GM23338 (cell line): ENCODE measurements at regions not wholly inside any gene's neighbourhood (a gene's known extent, or its start where the extent isn't known, plus 50 kb on each side); places are given as distances from the start of the nearest gene placed in this dataset.

Source experiments
- ATAC-seq: fragments of 200-7000 bp; cut with Tn5 transposase; 3 replicates; pipeline ENCODE4 v1.9.1; 2020
- DNase-seq: peaks from one replicate; pipeline ENCODE4 v3.0.0-alpha.2; 2015; ENCODE audit warnings: low spot score
- H2AFZ ChIP-seq: fragments of 200-600 bp; sonication (generic); 2 replicates; pipeline ENCODE4 v1.8.0; 2016; ENCODE audit warnings: antibody characterized with exemption, mild to moderate bottlenecking, moderate library complexity
- H3F3A ChIP-seq: fragments of 200-600 bp; sonication (generic); replicated peaks from 2 replicates; pipeline ENCODE4 v1.8.0; 2017; ENCODE audit warnings: antibody characterized with exemption, mixed run types, low read depth
- H3K27ac ChIP-seq: fragments of 200-600 bp; sonication (generic); 2 replicates; pipeline ENCODE4 v1.6.1; 2016; ENCODE audit warnings: low read depth
- H3K27me3 ChIP-seq: fragments of 200-600 bp; sonication (generic); 2 replicates; pipeline ENCODE4 v1.8.0; 2016; ENCODE audit warnings: mild to moderate bottlenecking, mixed run types, moderate library complexity; ENCODE audit not compliant: insufficient read depth
- H3K36me3 ChIP-seq: fragments of 200-600 bp; sonication (generic); 2 replicates; pipeline ENCODE4 v1.8.0; 2016; ENCODE audit warnings: mild to moderate bottlenecking; ENCODE audit not compliant: insufficient read depth
- H3K4me1 ChIP-seq: fragments of 200-600 bp; sonication (generic); 2 replicates; pipeline ENCODE4 v1.8.0; 2016; ENCODE audit warnings: mild to moderate bottlenecking, moderate library complexity; ENCODE audit not compliant: insufficient read depth
- H3K4me2 ChIP-seq: fragments of 200-600 bp; sonication (generic); 2 replicates; pipeline ENCODE4 v1.7.1; 2017; ENCODE audit warnings: mixed run types
- H3K4me3 ChIP-seq: fragments of 200-600 bp; sonication (generic); 2 replicates; pipeline ENCODE4 v1.6.1; 2016; ENCODE audit warnings: mixed run types
- H3K79me2 ChIP-seq: fragments of 200-600 bp; sonication (generic); replicated peaks from 2 replicates; pipeline ENCODE4 v1.8.0; 2017; ENCODE audit warnings: mild to moderate bottlenecking; ENCODE audit not compliant: insufficient read depth
- H3K9me2 ChIP-seq: fragments of 200-600 bp; sonication (generic); 2 replicates; pipeline ENCODE4 v1.8.0; 2017; ENCODE audit not compliant: insufficient read depth
- H4K20me1 ChIP-seq: fragments of 200-600 bp; sonication (generic); replicated peaks from 2 replicates; pipeline ENCODE4 v1.8.0; 2017; ENCODE audit warnings: mild to moderate bottlenecking; ENCODE audit not compliant: insufficient read depth
- H3K27ac Mint-ChIP-seq: 2 replicates; pipeline ENCODE4 v1.8.0; 2020; ENCODE audit warnings: inconsistent platforms, mild to moderate bottlenecking, moderate library complexity, mixed read lengths
- H3K27me3 Mint-ChIP-seq: 3 replicates; pipeline ENCODE4 v1.8.0; 2022; ENCODE audit warnings: low read depth, mild to moderate bottlenecking, moderate library complexity, mixed read lengths, inconsistent platforms; ENCODE audit not compliant: insufficient read depth, poor library complexity
- H3K36me3 Mint-ChIP-seq: 3 replicates; pipeline ENCODE4 v1.8.0; 2021; ENCODE audit warnings: low read depth, mild to moderate bottlenecking, inconsistent platforms, moderate library complexity, mixed read lengths
- H3K4me1 Mint-ChIP-seq: 3 replicates; pipeline ENCODE4 v1.8.0; 2020; ENCODE audit warnings: mild to moderate bottlenecking, inconsistent platforms, mixed read lengths
- H3K4me3 Mint-ChIP-seq: 3 replicates; pipeline ENCODE4 v1.8.0; 2021; ENCODE audit warnings: moderate library complexity, mild to moderate bottlenecking, inconsistent platforms, mixed read lengths
- H3K9me3 Mint-ChIP-seq: 3 replicates; pipeline ENCODE4 v1.8.0; 2020; ENCODE audit warnings: moderate library complexity, mild to moderate bottlenecking, inconsistent platforms, mixed read lengths
- POLR2AphosphoS5 ChIP-seq: IDR thresholded peaks from 2 replicates; pipeline ENCODE4 v1.6.1; 2016; ENCODE audit warnings: antibody characterized with exemption, low read depth
- STAT1 ChIP-seq: IDR thresholded peaks from one replicate; pipeline ENCODE4 v1.6.1; 2016; ENCODE audit warnings: antibody characterized with exemption; ENCODE audit not compliant: unreplicated experiment
- ZNF331 ChIP-seq: fragments of 250-450 bp; sonication (Bioruptor Pico); IDR thresholded peaks from 2 replicates; pipeline ENCODE4 v1.5.0; 2020; ENCODE audit warnings: low read depth, mild to moderate bottlenecking, moderate library complexity
- TF ChIP-seq, protein P1 (sequence below): fragments of 250-450 bp; sonication (Bioruptor Pico); IDR thresholded peaks from 2 replicates; pipeline ENCODE4 v1.5.0; 2020; ENCODE audit warnings: mild to moderate bottlenecking, moderate library complexity
- TF ChIP-seq, protein P2 (sequence below): IDR thresholded peaks from 2 replicates; pipeline ENCODE4 v1.6.1; 2016; ENCODE audit warnings: antibody characterized with exemption

DNA sequence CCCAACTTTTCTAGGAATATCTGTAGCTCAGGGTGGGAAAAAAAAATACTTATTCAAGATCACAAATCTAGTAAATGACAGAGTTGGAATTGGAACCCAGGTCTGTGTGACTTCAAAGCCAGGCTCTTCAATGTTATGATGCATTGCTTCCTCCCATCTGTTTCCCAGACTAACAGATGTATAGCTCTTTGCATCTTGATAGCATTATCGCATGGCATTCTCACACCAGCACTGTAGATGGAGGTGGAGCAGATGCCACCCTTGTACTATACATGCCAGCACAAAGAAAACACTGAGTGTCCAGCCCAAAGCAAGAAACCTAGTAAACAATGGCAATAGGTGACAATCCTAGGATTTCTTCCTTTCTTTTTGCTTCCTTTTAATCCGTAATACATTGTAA is 497.3 kb downstream of the NEBL start (continued):
- TF ChIP-seq, protein P1, sequence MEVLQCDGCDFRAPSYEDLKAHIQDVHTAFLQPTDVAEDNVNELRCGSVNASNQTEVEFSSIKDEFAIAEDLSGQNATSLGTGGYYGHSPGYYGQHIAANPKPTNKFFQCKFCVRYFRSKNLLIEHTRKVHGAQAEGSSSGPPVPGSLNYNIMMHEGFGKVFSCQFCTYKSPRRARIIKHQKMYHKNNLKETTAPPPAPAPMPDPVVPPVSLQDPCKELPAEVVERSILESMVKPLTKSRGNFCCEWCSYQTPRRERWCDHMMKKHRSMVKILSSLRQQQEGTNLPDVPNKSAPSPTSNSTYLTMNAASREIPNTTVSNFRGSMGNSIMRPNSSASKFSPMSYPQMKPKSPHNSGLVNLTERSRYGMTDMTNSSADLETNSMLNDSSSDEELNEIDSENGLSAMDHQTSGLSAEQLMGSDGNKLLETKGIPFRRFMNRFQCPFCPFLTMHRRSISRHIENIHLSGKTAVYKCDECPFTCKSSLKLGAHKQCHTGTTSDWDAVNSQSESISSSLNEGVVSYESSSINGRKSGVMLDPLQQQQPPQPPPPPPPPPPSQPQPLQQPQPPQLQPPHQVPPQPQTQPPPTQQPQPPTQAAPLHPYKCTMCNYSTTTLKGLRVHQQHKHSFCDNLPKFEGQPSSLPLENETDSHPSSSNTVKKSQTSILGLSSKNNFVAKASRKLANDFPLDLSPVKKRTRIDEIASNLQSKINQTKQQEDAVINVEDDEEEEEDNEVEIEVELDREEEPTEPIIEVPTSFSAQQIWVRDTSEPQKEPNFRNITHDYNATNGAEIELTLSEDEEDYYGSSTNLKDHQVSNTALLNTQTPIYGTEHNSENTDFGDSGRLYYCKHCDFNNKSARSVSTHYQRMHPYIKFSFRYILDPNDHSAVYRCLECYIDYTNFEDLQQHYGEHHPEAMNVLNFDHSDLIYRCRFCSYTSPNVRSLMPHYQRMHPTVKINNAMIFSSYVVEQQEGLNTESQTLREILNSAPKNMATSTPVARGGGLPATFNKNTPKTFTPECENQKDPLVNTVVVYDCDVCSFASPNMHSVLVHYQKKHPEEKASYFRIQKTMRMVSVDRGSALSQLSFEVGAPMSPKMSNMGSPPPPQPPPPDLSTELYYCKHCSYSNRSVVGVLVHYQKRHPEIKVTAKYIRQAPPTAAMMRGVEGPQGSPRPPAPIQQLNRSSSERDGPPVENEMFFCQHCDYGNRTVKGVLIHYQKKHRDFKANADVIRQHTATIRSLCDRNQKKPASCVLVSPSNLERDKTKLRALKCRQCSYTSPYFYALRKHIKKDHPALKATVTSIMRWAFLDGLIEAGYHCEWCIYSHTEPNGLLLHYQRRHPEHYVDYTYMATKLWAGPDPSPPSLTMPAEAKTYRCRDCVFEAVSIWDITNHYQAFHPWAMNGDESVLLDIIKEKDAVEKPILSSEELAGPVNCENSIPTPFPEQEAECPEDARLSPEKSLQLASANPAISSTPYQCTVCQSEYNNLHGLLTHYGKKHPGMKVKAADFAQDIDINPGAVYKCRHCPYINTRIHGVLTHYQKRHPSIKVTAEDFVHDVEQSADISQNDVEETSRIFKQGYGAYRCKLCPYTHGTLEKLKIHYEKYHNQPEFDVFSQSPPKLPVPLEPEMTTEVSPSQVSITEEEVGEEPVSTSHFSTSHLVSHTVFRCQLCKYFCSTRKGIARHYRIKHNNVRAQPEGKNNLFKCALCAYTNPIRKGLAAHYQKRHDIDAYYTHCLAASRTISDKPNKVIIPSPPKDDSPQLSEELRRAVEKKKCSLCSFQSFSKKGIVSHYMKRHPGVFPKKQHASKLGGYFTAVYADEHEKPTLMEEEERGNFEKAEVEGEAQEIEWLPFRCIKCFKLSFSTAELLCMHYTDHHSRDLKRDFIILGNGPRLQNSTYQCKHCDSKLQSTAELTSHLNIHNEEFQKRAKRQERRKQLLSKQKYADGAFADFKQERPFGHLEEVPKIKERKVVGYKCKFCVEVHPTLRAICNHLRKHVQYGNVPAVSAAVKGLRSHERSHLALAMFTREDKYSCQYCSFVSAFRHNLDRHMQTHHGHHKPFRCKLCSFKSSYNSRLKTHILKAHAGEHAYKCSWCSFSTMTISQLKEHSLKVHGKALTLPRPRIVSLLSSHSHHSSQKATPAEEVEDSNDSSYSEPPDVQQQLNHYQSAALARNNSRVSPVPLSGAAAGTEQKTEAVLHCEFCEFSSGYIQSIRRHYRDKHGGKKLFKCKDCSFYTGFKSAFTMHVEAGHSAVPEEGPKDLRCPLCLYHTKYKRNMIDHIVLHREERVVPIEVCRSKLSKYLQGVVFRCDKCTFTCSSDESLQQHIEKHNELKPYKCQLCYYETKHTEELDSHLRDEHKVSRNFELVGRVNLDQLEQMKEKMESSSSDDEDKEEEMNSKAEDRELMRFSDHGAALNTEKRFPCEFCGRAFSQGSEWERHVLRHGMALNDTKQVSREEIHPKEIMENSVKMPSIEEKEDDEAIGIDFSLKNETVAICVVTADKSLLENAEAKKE (CRISPR knock-in tag) = no peak
- TF ChIP-seq POLR2AphosphoS5 = no peak

GRCh38 chr10:20396701-20397100 is 500.4 kb downstream of the NEBL start:
- Histone ChIP-seq H3K27me3 (no peaks in the 10 kb centered on the region), H3K4me1 (no peaks in the 10 kb centered on the region), H3K9me2 (peaks cover 4% of the 10 kb centered on the region; the same call in 1 of the 2 replicates), H3K36me3 (no peaks in the 10 kb centered on the region), H3K79me2 (no peaks in the 10 kb centered on the region), H3K4me2 (no peak overlapping the region), H3F3A (no peaks in the 10 kb centered on the region), H3K4me3 (no peak overlapping the region), H4K20me1 (no peaks in the 10 kb centered on the region), H2AFZ (no peak overlapping the region), H3K27ac (no peak overlapping the region)
- ATAC-seq (no peak), DNase-seq (no peak)
- Mint-ChIP-seq H3K9me3 (no peaks in the 10 kb centered on the region; the same call in 2 of the 3 replicates), H3K36me3 (peaks cover 4% of the 10 kb centered on the region; the same call in 1 of the 3 replicates), H3K4me1 (no peaks in the 10 kb centered on the region), H3K27me3 (no peaks in the 10 kb centered on the region), H3K4me3 (no peak overlapping the region), H3K27ac (no peak overlapping the region)
- TF ChIP-seq, protein P2, sequence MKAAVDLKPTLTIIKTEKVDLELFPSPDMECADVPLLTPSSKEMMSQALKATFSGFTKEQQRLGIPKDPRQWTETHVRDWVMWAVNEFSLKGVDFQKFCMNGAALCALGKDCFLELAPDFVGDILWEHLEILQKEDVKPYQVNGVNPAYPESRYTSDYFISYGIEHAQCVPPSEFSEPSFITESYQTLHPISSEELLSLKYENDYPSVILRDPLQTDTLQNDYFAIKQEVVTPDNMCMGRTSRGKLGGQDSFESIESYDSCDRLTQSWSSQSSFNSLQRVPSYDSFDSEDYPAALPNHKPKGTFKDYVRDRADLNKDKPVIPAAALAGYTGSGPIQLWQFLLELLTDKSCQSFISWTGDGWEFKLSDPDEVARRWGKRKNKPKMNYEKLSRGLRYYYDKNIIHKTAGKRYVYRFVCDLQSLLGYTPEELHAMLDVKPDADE = no peak
- TF ChIP-seq STAT1 (no peak), POLR2AphosphoS5 (no peak), ZNF331 (CRISPR knock-in tag) (no peak)
